HG03520 (cell line): ENCODE measurements at regions not wholly inside any gene's neighbourhood (a gene's known extent, or its start where the extent isn't known, plus 50 kb on each side); places are given as distances from the start of the nearest gene placed in this dataset.

Experiments used
- ATAC-seq: cut with Tn5 transposase; IDR thresholded peaks from one replicate; pipeline ENCODE4 v1.9.1; 2021; ENCODE audit warnings: mild to moderate bottlenecking, moderate library complexity; ENCODE audit not compliant: unreplicated experiment

GRCh38 chr11:127385071-127385470 lies 384.5 kb upstream of the KIRREL3 start:
- ATAC-seq, result no peak

DNA sequence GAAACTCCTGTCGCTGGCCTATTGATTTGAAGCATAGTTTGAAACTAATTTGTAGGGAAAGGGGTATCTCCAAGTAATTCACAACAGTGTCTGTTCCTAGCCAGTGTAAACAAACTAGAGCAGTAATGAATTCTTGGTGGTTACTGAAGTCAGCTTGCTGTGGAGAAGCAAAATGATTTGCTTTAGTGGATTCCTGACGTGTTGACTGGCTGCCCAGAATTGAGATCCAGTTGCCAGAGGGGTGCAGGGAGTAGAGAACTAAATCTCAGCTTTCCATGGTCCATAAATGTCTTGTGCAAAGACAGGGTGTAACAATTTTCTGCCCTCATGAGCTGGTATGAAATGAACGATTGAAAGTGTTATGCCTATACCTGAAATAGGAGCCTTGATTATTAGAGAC lies 382.5 kb upstream of the KIRREL3 start:
- ATAC-seq, result no peak

GRCh38 chr11:127381247-127381646 lies 380.7 kb upstream of the KIRREL3 start:
- no peak for ATAC-seq

DNA sequence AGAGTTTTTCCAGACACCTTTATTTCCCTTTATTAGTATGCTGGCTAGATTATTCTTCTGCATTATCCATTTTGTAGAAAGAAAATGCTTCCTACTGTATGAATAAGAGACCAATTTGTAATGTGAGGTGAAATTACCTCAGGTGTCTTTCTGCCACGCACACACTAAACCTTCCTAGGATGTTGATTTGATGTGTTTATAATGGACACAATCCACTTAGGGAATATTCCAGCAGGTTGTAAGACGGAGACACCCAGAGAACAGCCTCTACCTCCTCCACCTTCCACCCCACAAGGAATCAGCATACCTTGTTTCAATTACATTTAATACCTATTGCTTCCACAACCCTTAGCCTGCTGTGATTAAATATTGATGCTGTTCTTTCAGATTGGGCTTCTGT lies 379.1 kb upstream of the KIRREL3 start:
- ATAC-seq, result no peak

DNA sequence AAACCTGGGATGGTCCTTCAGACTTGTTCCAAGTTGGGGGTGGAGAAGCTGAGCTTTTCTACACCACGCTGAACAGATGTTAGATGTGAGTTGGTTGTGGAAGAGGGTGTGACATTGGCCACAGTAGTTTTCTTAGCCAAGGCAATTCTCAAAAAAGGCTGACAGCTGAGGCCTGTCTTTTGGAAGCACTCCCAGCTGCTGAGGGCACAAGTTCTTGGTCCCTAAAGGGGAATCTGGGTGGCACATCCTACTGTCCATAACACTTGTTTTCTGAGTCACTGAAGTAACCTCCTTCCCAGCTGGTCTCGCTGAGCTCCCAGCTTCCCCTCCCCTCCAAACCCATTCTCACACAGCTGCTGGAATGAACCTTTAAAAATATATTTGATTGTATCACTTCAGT lies 375.7 kb upstream of the KIRREL3 start:
- ATAC-seq, result no peak

- no peak for ATAC-seq
Measured at GRCh38 chr11:127369356-127369755, 368.8 kb upstream of the KIRREL3 start.

DNA sequence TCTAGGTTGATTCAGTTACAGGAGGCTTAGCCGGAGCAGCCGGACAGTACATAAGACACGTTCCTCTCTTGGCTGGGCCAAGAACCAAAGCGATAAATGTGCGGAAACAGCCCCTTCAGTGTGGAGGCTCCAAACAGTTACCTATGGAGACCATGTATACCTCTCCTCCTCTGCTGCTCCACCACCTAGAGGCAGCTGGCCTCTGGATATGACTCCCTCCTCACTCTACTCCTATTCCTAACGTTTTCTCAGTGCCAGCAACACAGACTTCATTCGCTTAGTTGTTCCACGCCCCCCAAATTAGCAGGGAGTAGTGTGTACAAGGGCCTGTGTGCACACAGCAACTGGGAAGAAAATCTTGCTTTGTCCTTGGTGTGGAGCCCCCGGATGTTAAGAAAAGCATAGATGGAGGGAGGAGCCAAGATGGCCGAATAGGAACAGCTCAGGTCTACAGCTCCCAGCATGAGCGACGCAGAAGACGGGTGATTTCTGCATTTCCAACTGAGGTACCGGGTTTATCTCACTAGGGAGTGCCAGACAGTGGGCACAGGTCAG lies 362.3 kb upstream of the KIRREL3 start:
- ATAC-seq, result no peak

- ATAC-seq, result no peak
Measured at GRCh38 chr11:127358160-127358559, 357.6 kb upstream of the KIRREL3 start.

- no peak for ATAC-seq
Measured at GRCh38 chr11:127350476-127350875, 349.9 kb upstream of the KIRREL3 start.

DNA sequence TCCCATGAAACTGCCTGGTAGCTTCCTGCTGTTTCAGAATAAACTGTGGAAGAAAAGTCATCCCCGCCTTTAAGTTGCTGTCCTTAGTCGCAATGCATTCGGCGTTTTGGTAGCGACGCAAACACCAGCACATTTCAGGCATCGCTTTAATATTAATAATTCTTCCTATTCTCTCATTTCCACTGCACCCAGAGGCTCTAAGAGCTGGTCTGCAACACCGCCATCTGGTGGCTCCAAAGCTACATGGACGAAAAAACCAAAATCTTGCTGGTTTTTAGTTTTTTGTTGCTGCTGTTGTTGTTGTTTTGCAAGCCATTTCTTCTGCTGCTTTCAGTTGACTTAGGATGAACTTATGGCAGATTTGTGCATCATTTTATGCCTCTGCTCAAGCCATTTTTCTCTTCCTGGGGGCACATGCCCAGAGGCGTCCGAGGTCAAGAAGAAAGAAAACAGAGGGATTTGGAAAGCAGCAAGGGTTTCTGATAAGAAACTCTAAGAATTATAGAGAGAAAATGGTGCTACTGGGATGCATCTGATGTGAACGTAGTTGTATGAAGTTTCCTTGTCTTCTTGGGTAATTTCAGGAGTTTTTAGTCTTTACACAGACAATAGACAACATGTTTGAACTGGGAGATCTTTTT lies 345.4 kb upstream of the KIRREL3 start:
- ATAC-seq, result no peak

GRCh38 chr11:127340438-127340837 lies 339.9 kb upstream of the KIRREL3 start:
- no peak for ATAC-seq

DNA sequence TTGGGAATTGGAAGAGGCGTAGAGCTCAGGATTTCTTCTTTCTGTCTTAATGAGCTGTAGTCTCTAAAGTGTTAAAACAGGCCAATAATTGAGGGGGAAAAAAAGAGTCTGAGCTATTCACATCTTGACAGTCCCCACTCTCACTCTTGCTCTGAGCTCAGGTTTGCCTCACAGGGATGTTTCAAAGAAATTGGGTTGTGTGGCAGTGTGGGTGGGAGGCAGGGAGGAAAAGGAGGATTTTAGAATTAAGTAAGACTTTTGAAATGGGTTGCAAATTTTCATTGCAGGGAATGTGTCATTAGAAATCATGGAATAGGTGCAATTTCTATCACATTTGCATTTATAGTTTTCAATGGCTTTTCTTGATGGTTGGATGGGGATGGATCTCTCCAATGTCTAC lies 338.8 kb upstream of the KIRREL3 start:
- ATAC-seq, result no peak

DNA sequence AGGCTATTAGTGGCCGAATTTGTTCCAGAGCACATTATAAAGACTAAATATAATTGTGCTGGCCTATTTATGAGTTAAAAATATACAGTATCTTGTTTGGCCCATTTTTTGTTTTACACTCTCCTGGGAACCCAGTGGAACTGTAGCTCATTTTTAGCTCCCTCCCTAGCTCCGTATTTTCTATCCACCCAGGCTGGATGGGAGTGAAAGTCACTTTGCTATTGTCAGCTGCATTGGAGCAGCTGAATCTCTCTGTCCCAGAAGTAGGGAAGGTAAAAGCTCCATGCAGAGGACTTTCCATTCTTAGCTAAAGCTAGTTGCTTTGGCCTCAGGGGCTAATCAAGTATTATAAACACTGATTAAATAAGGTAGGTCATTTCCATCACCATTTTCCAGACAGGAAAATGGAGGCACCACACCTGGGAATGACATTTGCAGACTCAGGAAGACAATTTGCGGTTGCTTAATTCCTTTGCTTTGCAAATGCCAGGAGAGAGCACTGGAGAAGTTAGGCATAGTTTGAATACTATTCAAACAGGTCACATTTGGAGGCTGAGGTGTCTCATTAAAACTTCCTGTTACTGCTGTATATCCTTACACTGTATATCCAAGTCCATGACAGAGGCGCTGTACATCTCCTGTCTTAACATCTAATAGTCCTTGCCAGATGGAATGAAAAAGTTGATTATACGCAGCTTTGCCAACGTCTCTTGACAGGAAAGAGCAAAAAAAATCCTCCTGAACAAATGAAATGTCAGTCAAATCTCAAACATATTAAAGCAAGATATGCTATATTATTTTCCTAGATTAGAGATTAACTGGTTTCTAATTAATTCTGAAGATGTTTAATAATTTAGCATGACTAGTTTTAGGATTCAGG lies 338.1 kb upstream of the KIRREL3 start:
- ATAC-seq, result no peak

DNA sequence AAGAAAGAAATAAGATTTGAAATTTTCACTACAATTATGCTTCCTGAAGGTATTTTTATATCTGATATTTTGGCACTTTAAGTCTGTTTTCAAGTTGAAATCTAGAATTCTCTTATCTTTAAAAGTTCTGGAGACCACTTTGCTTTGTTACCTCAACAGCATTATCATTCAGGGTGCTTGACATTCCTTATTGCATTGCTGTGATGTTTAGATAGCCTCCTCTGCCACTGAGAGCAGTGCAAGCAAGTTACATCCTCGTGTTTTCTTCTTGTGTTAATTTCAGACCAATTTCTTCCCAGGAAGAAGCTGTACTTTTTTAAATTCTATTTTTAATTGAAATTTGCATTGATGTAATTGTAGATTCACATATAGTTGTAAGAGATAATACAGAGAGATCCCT lies 333.9 kb upstream of the KIRREL3 start:
- ATAC-seq, result no peak

DNA sequence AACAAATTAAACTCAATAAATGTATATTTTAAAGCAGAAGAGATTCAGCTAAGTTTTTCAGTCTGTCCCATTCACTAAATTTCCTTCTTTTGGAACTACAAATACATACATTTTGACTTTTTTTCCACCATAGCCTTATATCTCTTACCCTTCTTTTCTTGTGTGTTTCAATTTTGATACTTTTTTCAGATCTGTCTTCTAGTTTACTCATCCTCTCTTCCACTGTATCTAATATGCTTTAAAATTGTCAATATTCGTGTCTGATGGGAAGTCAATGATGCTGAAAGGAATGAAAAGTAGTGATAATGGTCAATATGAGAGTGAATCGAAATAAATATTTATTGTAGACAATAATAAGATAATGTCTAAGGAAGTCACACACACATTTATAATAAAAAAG lies 332.3 kb upstream of the KIRREL3 start:
- no peak for ATAC-seq

GRCh38 chr11:127330044-127330443 lies 329.5 kb upstream of the KIRREL3 start:
- no peak for ATAC-seq

- ATAC-seq, result no peak
Measured at GRCh38 chr11:127308291-127308690, 307.7 kb upstream of the KIRREL3 start.

GRCh38 chr11:127307700-127308099 lies 307.1 kb upstream of the KIRREL3 start:
- ATAC-seq, result no peak

DNA sequence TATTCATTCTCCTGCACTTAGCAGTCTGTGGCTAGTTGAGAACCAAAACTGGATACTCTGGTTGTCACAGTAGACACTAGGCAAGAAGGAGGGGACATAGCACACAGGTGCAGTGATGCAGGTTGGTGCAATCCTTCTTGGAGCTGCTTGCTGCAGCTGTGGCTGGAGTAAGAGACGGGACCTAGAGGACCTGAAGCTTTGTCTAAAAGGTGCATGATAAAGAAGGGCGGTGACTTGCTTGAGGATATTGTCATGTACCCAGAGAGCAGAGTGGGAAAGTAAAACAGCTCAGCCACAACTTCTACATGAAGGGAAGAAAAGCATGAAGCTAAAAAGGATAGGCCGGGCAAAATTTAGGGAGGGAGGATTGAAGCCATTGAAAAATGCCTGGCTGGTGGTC lies 304.1 kb upstream of the KIRREL3 start:
- ATAC-seq, result no peak

- no peak for ATAC-seq
Measured at GRCh38 chr11:127288926-127289325, 288.4 kb upstream of the KIRREL3 start.

DNA sequence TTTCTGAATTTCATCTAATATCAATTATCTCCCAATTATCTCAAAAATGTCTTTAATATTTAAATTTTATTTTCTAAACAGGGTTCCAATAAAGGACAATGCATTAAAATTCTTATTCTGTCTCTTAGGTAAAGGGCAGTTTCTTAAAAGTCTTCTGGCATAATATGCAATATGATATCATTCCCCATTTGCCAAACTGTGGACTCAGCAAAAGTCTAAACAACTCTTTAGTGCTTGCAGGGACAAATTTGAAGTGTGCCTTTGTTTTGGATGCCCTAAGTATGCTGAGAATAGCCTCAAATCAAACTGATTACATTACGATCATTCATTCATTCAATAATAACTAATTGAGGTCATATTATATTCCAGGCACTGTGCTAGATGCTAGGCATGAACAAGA lies 281.0 kb upstream of the KIRREL3 start:
- ATAC-seq, result no peak

DNA sequence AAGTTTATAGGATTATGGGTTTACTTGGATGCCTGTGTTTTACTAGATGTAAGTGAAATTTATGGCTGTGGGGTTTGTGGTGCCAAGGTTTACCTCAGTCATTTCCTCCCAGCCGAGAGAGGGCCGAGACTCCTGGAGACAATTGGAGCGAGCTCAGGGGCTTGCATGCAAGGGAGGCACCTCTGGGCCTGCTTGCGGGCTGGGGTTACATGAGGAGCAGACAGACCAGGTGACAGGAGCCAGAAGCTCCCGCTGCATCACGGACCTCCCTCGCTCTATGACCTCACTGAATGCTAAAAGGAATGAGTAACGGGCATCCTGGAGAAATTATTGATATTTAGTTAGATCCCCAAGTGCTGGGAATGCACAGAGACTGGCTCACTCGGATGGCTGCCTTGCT lies 275.2 kb upstream of the KIRREL3 start:
- ATAC-seq, result no peak
